Stimulated activated effector memory CD8-positive, alpha-beta T cell treated with anti-CD3 and anti-CD28 coated beads, Interleukin-12 subunit alpha, Interleukin-12 subunit beta, amount 100 ng/mL, for 72 hours (primary cell): ENCODE measurements at regions not wholly inside any gene's neighbourhood (a gene's known extent, or its start where the extent isn't known, plus 50 kb on each side); places are given as distances from the start of the nearest gene placed in this dataset.
A peak's percentile ranks its signal among the peaks of the same experiment; 100 is the strongest.

ENCODE experiments used
- ATAC-seq: fragments of 150-1000 bp; cut with Tn5 transposase; 2 replicates; pipeline ENCODE4 v1.10.0; 2021
- DNase-seq, 2 donors: peaks; one replicate each; pipeline ENCODE4 v3.0.0; 2021 to 2022; ENCODE audit warnings: low spot score in 2 of 2
- H3K27ac Mint-ChIP-seq: one replicate; pipeline ENCODE4 v1.8.0; 2022; ENCODE audit warnings: mild to moderate bottlenecking, mixed read lengths
- H3K36me3 Mint-ChIP-seq: one replicate; pipeline ENCODE4 v1.8.0; 2022; ENCODE audit warnings: mild to moderate bottlenecking, mixed read lengths
- H3K4me1 Mint-ChIP-seq: one replicate; pipeline ENCODE4 v1.8.0; 2022; ENCODE audit warnings: mixed read lengths
- H3K4me3 Mint-ChIP-seq: one replicate; pipeline ENCODE4 v1.8.0; 2022; ENCODE audit warnings: mild to moderate bottlenecking, mixed read lengths
- H3K9me3 Mint-ChIP-seq: one replicate; pipeline ENCODE4 v1.8.0; 2022; ENCODE audit warnings: mixed read lengths

- H3K27ac Mint-ChIP-seq = no peak overlapping the region
- H3K9me3 Mint-ChIP-seq = no peaks in the 10 kb centered on the region
- H3K4me3 Mint-ChIP-seq = no peak overlapping the region
- DNase-seq = no peak
- ATAC-seq = no peak
- H3K36me3 Mint-ChIP-seq = no peaks in the 10 kb centered on the region
- no peaks in the 10 kb centered on the region for H3K4me1 Mint-ChIP-seq
Observed at GRCh38 chr16:79734721-79735120, 134.2 kb upstream of the MAF start.

GRCh38 chr16:79728923-79729240 is 128.3 kb upstream of the MAF start:
- DNase-seq (no peak), ATAC-seq (no peak)
- H3K4me3 Mint-ChIP-seq = no peak overlapping the region
- H3K27ac Mint-ChIP-seq = no peak overlapping the region
- H3K4me1 Mint-ChIP-seq = no peaks in the 10 kb centered on the region
- no peaks in the 10 kb centered on the region for H3K36me3 Mint-ChIP-seq
- H3K9me3 Mint-ChIP-seq = peaks cover 6% of the 10 kb centered on the region

GRCh38 chr16:79728048-79728922 is 127.7 kb upstream of the MAF start:
- ATAC-seq (no peak), DNase-seq (no peak)
- Mint-ChIP-seq H3K27ac (no peak overlapping the region), H3K36me3 (peaks cover 2% of the 10 kb centered on the region), H3K9me3 (peaks cover 6% of the 10 kb centered on the region), H3K4me3 (no peak overlapping the region), H3K4me1 (no peaks in the 10 kb centered on the region)

- Mint-ChIP-seq H3K4me3 (no peak overlapping the region), H3K9me3 (peaks cover 11% of the 10 kb centered on the region), H3K4me1 (peaks cover 6% of the 10 kb centered on the region), H3K27ac (no peak overlapping the region), H3K36me3 (peaks cover 5% of the 10 kb centered on the region)
- no peak for DNase-seq
- ATAC-seq = no peak
Observed at GRCh38 chr16:79726902-79727301, 126.4 kb upstream of the MAF start.

GRCh38 chr16:79725051-79725450 is 124.5 kb upstream of the MAF start:
- Mint-ChIP-seq H3K4me3 (no peak overlapping the region), H3K4me1 (peaks cover 6% of the 10 kb centered on the region), H3K9me3 (peaks cover 11% of the 10 kb centered on the region), H3K36me3 (peaks cover 5% of the 10 kb centered on the region), H3K27ac (no peak overlapping the region)
- ATAC-seq (no peak), DNase-seq (no peak)

GRCh38 chr16:79723583-79724168 is 123.1 kb upstream of the MAF start:
- peaks cover 6% of the 10 kb centered on the region for H3K4me1 Mint-ChIP-seq
- ATAC-seq (no peak), DNase-seq (no peak)
- H3K27ac Mint-ChIP-seq = no peak overlapping the region
- no peak overlapping the region for H3K4me3 Mint-ChIP-seq
- peaks cover 11% of the 10 kb centered on the region for H3K9me3 Mint-ChIP-seq
- H3K36me3 Mint-ChIP-seq = peaks cover 5% of the 10 kb centered on the region

- Mint-ChIP-seq H3K4me3 (no peak overlapping the region), H3K4me1 (peaks cover 14% of the 10 kb centered on the region), H3K9me3 (peaks cover 6% of the 10 kb centered on the region), H3K36me3 (peaks cover 5% of the 10 kb centered on the region), H3K27ac (peak overlapping the region; percentile 3)
- DNase-seq (no peak), ATAC-seq (no peak)
Observed at GRCh38 chr16:79721270-79721669, 120.7 kb upstream of the MAF start.

- Mint-ChIP-seq H3K4me3 (no peak overlapping the region), H3K9me3 (peaks cover 6% of the 10 kb centered on the region), H3K27ac (peak overlapping the region; percentile 36), H3K36me3 (no peaks in the 10 kb centered on the region), H3K4me1 (peaks cover 20% of the 10 kb centered on the region)
- no peak for DNase-seq
- ATAC-seq = no peak
Observed at GRCh38 chr16:79717333-79718137, 117.0 kb upstream of the MAF start.

GRCh38 chr16:79716645-79717332 is 116.3 kb upstream of the MAF start:
- Mint-ChIP-seq H3K4me1 (peaks cover 15% of the 10 kb centered on the region), H3K36me3 (no peaks in the 10 kb centered on the region), H3K4me3 (no peak overlapping the region), H3K27ac (peak overlapping the region; percentile 36), H3K9me3 (no peaks in the 10 kb centered on the region)
- no peak for ATAC-seq
- DNase-seq = no peak

GRCh38 chr16:79715061-79715460 is 114.5 kb upstream of the MAF start:
- Mint-ChIP-seq H3K4me3 (no peak overlapping the region), H3K27ac (no peak overlapping the region), H3K4me1 (peaks cover 15% of the 10 kb centered on the region), H3K9me3 (no peaks in the 10 kb centered on the region), H3K36me3 (no peaks in the 10 kb centered on the region)
- ATAC-seq (no peak), DNase-seq (no peak)

- H3K27ac Mint-ChIP-seq = no peak overlapping the region
- ATAC-seq (no peak), DNase-seq (no peak)
- H3K4me3 Mint-ChIP-seq = no peak overlapping the region
- no peaks in the 10 kb centered on the region for H3K9me3 Mint-ChIP-seq
- H3K36me3 Mint-ChIP-seq = no peaks in the 10 kb centered on the region
- peaks cover 15% of the 10 kb centered on the region for H3K4me1 Mint-ChIP-seq
Observed at GRCh38 chr16:79714440-79714839, 113.9 kb upstream of the MAF start.

GRCh38 chr16:79713609-79714309 is 113.2 kb upstream of the MAF start:
- Mint-ChIP-seq H3K9me3 (no peaks in the 10 kb centered on the region), H3K4me1 (peaks cover 15% of the 10 kb centered on the region), H3K36me3 (no peaks in the 10 kb centered on the region), H3K4me3 (no peak overlapping the region), H3K27ac (no peak overlapping the region)
- DNase-seq = peak in 1 of 2 donors; percentile 48
- ATAC-seq = peak; percentile 88

- no peak overlapping the region for H3K4me3 Mint-ChIP-seq
- no peaks in the 10 kb centered on the region for H3K36me3 Mint-ChIP-seq
- peaks cover 14% of the 10 kb centered on the region for H3K4me1 Mint-ChIP-seq
- no peak overlapping the region for H3K27ac Mint-ChIP-seq
- DNase-seq (no peak), ATAC-seq (no peak)
- no peaks in the 10 kb centered on the region for H3K9me3 Mint-ChIP-seq
Observed at GRCh38 chr16:79712276-79712675, 111.7 kb upstream of the MAF start.

GRCh38 chr16:79707876-79708275 is 107.3 kb upstream of the MAF start:
- Mint-ChIP-seq H3K9me3 (no peaks in the 10 kb centered on the region), H3K27ac (no peak overlapping the region), H3K36me3 (no peaks in the 10 kb centered on the region), H3K4me1 (no peaks in the 10 kb centered on the region), H3K4me3 (no peak overlapping the region)
- ATAC-seq = no peak
- no peak for DNase-seq

- Mint-ChIP-seq H3K9me3 (no peaks in the 10 kb centered on the region), H3K27ac (no peak overlapping the region), H3K4me1 (no peaks in the 10 kb centered on the region), H3K36me3 (no peaks in the 10 kb centered on the region), H3K4me3 (no peak overlapping the region)
- DNase-seq = no peak
- no peak for ATAC-seq
Observed at GRCh38 chr16:79703066-79703465, 102.5 kb upstream of the MAF start.
